ENCODE measurements at regions not wholly inside any gene's neighbourhood (a gene's known extent, or its start where the extent isn't known, plus 50 kb on each side); places are given as distances from the start of the nearest gene placed in this dataset.
"Not testable (repeated sequence)": the region's sequence is repeated elsewhere in the genome, so short reads cannot be mapped to it uniquely, and the experiment has no call there.

GRCh38 chr5:2068531-2068930 lies 185.8 kb upstream of the IRX4 start:
- DNase-seq: no peak
- no peak for TF ChIP-seq CTCF (IDR thresholded peaks at IDR 0.05; ENCODE audit: borderline replicate concordance)
- intact Hi-C loops (cut with micrococcal nuclease): no loop called here
- H3K36me3 ChIP-seq: no peaks in the 10 kb centered on the region
- H3K9me3 ChIP-seq (replicated peaks): no peaks in the 10 kb centered on the region
- peaks cover 20% of the 10 kb centered on the region for H3K27me3 ChIP-seq (ENCODE audit: low read depth)
- H3K4me1 ChIP-seq: no peaks in the 10 kb centered on the region
- H3K27ac ChIP-seq (replicated peaks): no peak overlapping the region
- H3K4me3 ChIP-seq: no peak overlapping the region

- Histone ChIP-seq H3K4me3 (no peak overlapping the region), H3K27me3 (ENCODE audit: low read depth) (peaks cover 20% of the 10 kb centered on the region), H3K9me3 (replicated peaks) (no peaks in the 10 kb centered on the region), H3K36me3 (no peaks in the 10 kb centered on the region), H3K27ac (replicated peaks) (no peak overlapping the region), H3K4me1 (no peaks in the 10 kb centered on the region)
- intact Hi-C loops (cut with micrococcal nuclease): no loop called here
- no peak for TF ChIP-seq CTCF (IDR thresholded peaks at IDR 0.05; ENCODE audit: borderline replicate concordance)
- no peak for DNase-seq
These were observed 183.6 kb upstream of the IRX4 start for GRCh38 chr5:2066373-2066772.

- DNase-seq; intact Hi-C loops (cut with micrococcal nuclease); H3K27ac ChIP-seq (replicated peaks); H3K4me1 ChIP-seq; H3K9me3 ChIP-seq (replicated peaks); H3K36me3 ChIP-seq; H3K4me3 ChIP-seq: not testable (repeated sequence)
- peaks cover 20% of the 10 kb centered on the region for H3K27me3 ChIP-seq (ENCODE audit: low read depth)
These were observed 180.7 kb upstream of the IRX4 start for GRCh38 chr5:2063380-2063779.

GRCh38 chr5:2052687-2053086 lies 170.0 kb upstream of the IRX4 start:
- Histone ChIP-seq H3K27ac (replicated peaks) (no peak overlapping the region), H3K36me3 (no peaks in the 10 kb centered on the region), H3K4me1 (no peaks in the 10 kb centered on the region), H3K9me3 (replicated peaks) (peaks cover 6% of the 10 kb centered on the region), H3K27me3 (ENCODE audit: low read depth) (peaks cover 21% of the 10 kb centered on the region), H3K4me3 (no peak overlapping the region)
- no peak for TF ChIP-seq CTCF (IDR thresholded peaks at IDR 0.05; ENCODE audit: borderline replicate concordance)
- DNase-seq: no peak
- intact Hi-C loops (cut with micrococcal nuclease): no loop called here

GRCh38 chr5:2049876-2050275 lies 167.2 kb upstream of the IRX4 start:
- no peaks in the 10 kb centered on the region for H3K9me3 ChIP-seq (replicated peaks)
- H3K4me1 ChIP-seq: peaks cover 9% of the 10 kb centered on the region
- intact Hi-C loops (cut with micrococcal nuclease): no loop called here
- no peak for TF ChIP-seq CTCF (IDR thresholded peaks at IDR 0.05; ENCODE audit: borderline replicate concordance)
- DNase-seq: no peak
- no peak overlapping the region for H3K27ac ChIP-seq (replicated peaks)
- H3K4me3 ChIP-seq: no peak overlapping the region
- no peaks in the 10 kb centered on the region for H3K36me3 ChIP-seq
- H3K27me3 ChIP-seq (ENCODE audit: low read depth): peaks cover 14% of the 10 kb centered on the region

GRCh38 chr5:2048664-2049063 lies 165.9 kb upstream of the IRX4 start:
- DNase-seq: no peak
- H3K4me3 ChIP-seq: no peak overlapping the region
- no peaks in the 10 kb centered on the region for H3K9me3 ChIP-seq (replicated peaks)
- no peak for TF ChIP-seq CTCF (IDR thresholded peaks at IDR 0.05; ENCODE audit: borderline replicate concordance)
- H3K36me3 ChIP-seq: no peaks in the 10 kb centered on the region
- no peak overlapping the region for H3K27ac ChIP-seq (replicated peaks)
- H3K4me1 ChIP-seq: peaks cover 9% of the 10 kb centered on the region
- intact Hi-C loops (cut with micrococcal nuclease): no loop called here
- peaks cover 10% of the 10 kb centered on the region for H3K27me3 ChIP-seq (ENCODE audit: low read depth)

All from left ventricle myocardium inferior (tissue), 1 donor.